GM18502 (cell line): ENCODE measurements at regions not wholly inside any gene's neighbourhood (a gene's known extent, or its start where the extent isn't known, plus 50 kb on each side); places are given as distances from the start of the nearest gene placed in this dataset.

ENCODE experiments used
- ATAC-seq: cut with Tn5 transposase; IDR thresholded peaks from one replicate; pipeline ENCODE4 v1.9.1; 2021; ENCODE audit warnings: mild to moderate bottlenecking; ENCODE audit not compliant: unreplicated experiment, poor library complexity

- no peak for ATAC-seq
Observed at GRCh38 chr12:76702946-76703345, 61.0 kb upstream of the ZDHHC17 start.

- no peak for ATAC-seq
Observed at GRCh38 chr12:76704693-76705092, 59.2 kb upstream of the ZDHHC17 start.

- peak; percentile 45 for ATAC-seq
Observed at GRCh38 chr12:76706101-76706500, 57.8 kb upstream of the ZDHHC17 start.

GRCh38 chr12:76706761-76707160 lies 57.2 kb upstream of the ZDHHC17 start:
- ATAC-seq: no peak

- ATAC-seq: no peak
Observed at GRCh38 chr12:76707772-76708171, 56.1 kb upstream of the ZDHHC17 start.

- ATAC-seq: no peak
Observed at GRCh38 chr12:76708296-76708695, 55.6 kb upstream of the ZDHHC17 start.

GRCh38 chr12:76711241-76711640 lies 52.7 kb upstream of the ZDHHC17 start:
- no peak for ATAC-seq

GRCh38 chr12:76713130-76713529 lies 50.8 kb upstream of the ZDHHC17 start:
- ATAC-seq: no peak

- no peak for ATAC-seq
Observed at GRCh38 chr12:76713986-76714385, 49.9 kb upstream of the ZDHHC17 start.
